ENCODE measurements at regions not wholly inside any gene's neighbourhood (a gene's known extent, or its start where the extent isn't known, plus 50 kb on each side); places are given as distances from the start of the nearest gene placed in this dataset.

DNA sequence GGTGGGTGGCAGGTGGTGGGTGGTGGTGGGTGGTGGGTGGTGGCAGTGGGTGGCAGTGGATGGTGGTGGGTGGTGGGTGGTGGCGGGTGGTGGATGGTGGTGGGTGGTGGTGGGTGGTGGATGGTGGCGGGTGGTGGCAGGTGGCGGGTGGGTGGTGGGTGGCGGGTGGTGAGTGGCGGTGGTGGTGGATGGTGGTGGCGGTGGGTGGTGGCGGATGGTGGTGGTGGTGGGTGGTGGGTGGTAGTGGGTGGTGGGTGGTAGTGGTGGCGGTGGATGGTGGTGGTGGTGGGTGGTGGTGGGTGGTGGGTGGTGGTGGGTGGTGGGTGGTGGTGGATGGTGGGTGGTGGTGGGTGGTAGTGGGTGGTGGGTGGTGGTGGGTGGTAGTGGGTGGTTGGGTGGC is 423.8 kb upstream of the PSMD7 start:
- TF ChIP-seq, protein P1, sequence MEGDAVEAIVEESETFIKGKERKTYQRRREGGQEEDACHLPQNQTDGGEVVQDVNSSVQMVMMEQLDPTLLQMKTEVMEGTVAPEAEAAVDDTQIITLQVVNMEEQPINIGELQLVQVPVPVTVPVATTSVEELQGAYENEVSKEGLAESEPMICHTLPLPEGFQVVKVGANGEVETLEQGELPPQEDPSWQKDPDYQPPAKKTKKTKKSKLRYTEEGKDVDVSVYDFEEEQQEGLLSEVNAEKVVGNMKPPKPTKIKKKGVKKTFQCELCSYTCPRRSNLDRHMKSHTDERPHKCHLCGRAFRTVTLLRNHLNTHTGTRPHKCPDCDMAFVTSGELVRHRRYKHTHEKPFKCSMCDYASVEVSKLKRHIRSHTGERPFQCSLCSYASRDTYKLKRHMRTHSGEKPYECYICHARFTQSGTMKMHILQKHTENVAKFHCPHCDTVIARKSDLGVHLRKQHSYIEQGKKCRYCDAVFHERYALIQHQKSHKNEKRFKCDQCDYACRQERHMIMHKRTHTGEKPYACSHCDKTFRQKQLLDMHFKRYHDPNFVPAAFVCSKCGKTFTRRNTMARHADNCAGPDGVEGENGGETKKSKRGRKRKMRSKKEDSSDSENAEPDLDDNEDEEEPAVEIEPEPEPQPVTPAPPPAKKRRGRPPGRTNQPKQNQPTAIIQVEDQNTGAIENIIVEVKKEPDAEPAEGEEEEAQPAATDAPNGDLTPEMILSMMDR (IDR thresholded peaks at IDR 0.05): no peak
- no peak for TF ChIP-seq POLR2A (IDR thresholded peaks at IDR 0.05)

All from right lobe of liver (tissue), 4 donors.